ENCODE measurements at regions not wholly inside any gene's neighbourhood (a gene's known extent, or its start where the extent isn't known, plus 50 kb on each side); places are given as distances from the start of the nearest gene placed in this dataset.

- TF ChIP-seq CTCF (IDR thresholded peaks at IDR 0.05) (no peak), POLR2A (IDR thresholded peaks at IDR 0.05) (no peak)
Measured at GRCh38 chr3:6521369-6522113, 339.4 kb upstream of the GRM7 start.

All from Peyer's patch (tissue), 4 donors.